NCI-H2196 treated with DMSO at 0.1 percent for 48 hours (cell line): ENCODE measurements at regions not wholly inside any gene's neighbourhood (a gene's known extent, or its start where the extent isn't known, plus 50 kb on each side); places are given as distances from the start of the nearest gene placed in this dataset.

ENCODE experiments used
- DNase-seq: peaks from one replicate; lab custom pipeline; 2025; ENCODE audit not compliant: unreplicated experiment; lab: John Stamatoyannopoulos, UW

DNA sequence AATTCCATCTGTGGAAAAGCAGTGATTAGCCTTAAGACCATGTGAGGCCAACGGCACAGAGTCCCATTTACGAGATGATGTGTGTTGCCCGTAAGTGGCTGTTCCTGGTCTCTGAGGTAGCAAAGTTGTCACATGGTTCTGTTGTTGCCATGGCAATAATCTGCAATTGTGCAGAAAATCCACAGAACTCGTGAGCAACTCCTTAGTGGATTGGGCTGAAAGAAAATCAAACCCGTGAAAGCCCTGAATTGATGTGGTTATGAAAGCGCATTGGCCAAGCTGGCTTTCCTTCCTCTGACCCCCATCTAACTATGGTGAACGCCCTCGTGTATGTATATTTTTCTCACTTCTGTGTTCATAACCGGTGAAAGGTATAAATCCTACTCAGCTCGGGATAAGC is 614.7 kb downstream of the EBF1 start:
- no peak for DNase-seq

DNA sequence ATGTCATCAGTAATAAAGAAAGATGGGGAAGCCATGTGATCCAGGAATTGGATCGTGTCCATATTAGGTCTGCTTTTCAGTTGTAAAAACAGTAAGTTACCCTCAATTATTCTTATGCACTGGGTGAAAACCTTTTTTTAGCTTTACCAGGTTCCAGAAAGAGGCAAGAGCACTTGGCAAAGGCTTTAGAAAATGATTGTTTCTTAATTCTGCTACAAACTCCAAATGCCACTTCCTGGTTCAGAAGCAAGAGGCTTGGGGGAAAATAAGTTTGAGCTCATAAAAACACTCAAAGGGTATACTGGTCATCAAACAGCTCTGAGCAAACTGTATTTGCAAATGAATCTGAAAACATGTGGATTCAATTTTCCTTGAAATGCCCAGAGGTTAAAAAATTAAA is 615.6 kb downstream of the EBF1 start:
- no peak for DNase-seq

DNA sequence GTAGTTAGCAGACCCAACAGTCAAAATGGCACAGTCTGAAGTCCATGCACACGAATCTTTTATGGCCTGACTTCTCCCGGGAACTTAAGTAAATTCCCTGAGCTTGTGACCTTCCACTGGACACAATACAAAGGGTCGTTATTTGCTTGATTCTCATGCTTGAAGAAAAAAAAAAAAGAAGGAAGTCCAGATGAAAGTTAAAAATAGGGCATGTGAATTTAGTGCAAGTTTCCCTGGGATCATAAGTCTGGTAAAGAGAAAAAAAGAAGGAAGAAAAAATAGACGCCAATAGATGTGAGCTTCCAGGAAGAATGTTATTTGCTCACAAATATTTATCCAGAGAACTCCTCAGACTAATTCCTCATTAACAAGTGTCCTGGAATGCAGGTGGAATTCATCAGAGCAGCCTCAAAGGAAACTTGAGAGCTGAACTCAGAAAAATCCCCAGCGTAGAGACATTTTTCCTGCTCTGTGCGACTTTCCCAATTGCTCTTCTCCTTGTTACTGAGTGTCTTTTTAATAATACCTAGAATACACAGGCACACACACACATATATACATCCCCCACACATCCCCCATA is 616.3 kb downstream of the EBF1 start:
- DNase-seq, result no peak

DNA sequence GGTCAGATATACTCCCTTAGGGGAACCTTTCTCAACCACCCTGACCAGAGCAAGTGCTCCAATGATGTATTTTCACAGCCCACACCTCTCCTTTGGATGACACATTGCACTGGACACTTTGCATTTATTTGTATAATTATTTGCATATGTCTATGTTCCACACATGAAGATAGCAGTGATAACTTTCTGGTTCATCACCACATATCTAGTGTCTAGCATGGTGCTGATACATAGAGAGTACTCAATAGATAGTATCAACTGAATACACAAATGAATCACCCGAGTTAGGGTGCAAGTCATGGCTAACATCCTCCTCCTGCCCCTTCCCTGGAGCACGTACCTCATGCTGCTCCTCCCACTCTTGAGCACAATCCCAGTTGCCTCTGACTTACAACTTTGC is 617.6 kb downstream of the EBF1 start:
- DNase-seq, result no peak

DNA sequence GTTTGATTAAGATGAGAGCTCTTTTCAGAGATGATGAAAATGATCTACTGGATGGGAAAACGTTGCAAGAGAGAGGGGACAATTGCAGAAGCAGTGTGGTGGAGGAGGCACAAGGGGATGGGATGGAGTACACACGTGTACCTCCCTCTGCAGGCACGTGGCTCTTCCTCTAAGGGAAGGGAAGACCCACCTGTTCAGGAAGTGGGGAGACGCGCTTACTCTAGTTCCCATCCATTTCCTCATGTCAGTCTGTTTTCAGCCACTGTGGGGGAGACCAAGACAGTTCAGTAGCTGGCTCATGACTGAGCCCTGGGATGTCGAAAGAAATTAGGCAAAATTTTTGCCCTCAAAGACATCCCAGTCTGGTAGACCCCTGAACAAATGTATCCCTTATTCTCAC is 619.2 kb upstream of the CLINT1 start:
- no peak for DNase-seq

DNA sequence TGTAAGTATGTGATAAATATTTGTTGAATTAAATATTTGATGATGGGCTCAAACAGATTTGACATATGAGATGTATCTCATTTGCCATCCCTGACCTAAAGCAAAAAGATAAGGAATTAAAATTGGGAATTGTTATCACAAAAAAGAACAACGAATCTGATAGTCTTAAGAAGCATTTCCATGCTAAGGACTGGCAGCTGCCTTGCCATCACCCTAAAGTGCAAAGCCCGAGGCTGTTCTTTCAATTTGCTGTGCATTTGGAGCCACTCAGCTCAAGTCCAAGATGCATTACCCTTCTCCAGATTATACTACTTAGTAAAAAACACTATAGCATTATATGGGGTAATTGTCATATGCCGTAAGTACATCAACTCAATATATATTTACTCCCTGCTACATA is 618.3 kb upstream of the CLINT1 start:
- no peak for DNase-seq

DNA sequence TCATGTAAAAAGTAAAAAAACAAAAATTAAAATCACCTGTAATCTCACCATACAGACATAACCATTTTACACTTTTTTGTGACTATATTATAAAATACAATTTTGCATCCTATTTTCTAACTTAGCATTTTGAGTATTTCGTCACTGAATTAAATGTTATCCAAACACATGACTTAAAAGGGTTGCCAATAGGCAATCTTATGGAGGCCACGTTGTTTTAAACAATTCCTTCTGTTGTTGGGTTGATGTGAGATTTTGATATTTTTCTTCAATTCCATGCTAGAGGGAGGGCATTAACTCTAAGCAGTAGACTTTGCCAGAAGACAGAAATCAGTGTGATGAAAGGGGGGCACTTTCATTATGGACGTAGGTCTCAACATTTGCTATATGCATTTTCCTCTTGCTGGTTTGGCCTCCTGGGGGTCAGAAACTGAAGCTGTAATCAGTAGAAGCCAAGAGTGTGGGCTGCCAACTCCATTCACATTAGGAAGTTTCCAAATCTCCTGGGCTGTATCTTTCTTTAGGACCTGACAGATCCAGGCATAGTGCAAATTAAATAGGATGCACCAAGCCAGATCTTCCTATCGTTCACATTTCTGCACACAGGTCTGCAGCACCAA is 614.2 kb upstream of the CLINT1 start:
- no peak for DNase-seq

DNA sequence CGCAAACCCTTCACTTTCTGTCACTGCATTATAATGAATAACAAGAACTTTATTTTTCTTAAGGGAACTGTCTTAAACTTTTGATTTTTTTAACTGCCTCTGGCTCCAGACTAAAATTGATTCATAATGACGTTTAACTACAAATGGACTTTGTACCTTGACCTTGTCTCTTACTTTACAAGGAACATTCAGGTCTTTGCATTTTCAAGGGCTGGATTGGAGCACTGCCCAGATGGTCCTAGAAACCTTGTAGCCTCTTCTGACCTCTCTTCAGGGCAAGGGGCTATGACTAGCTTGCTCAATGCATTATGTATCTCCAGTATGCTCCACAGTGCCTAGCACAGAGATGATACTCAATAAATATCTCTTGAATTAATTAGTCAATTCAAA is 612.6 kb upstream of the CLINT1 start:
- DNase-seq, result no peak

DNA sequence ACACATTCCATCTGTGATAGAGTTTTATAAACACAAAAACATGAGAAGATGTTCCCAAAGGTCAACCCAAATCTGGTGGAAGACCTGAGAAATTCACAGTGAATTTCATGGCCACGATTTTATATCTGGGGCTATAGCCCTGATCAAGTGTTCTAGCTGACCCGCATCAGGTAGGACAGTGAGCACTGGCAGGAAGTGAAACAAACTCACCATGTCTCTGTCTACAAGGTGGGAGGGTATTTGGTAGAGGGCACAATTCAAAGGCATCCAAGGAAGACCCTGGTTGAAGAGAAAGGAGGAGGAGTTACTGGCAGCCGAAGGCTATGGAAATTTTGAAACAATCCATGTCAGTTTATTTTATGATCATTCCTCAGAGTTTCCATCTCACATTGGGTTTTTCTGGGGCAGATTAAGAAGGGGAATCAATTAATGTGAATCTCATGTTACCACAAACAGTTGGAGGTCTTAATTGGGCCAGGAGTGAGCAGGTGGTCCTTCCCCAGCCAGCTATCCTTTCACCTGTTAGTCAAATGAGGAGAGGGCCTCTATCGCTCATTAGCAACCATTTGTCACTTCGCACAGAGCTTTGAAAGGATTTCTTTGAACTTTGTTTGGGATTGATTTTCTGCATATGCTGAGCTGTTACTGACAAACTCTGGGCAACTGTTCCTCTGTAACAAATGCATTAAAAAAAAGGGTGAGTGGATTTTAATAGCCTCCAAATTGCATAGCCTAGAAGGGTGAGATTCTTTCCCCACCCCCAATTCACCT is 612.0 kb upstream of the CLINT1 start:
- DNase-seq, result no peak

DNA sequence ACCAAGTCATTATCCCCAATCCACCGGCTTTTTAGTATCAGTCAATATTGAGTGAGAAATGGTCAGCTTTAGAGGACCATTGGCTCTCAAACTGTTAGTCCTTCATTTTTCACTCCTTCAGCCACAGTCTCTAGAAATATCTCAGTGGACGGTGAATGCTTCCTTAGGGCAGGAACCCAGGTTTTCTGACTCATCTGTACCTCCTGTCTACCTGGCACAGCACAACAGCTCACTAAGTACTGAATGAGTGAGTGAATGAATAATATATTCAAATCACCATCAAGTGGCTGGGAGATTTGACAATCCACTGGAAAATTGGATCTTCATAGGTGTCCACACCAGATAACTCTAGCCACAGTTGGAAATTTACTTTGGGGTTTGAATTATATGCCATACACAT is 609.5 kb upstream of the CLINT1 start:
- DNase-seq, result no peak

DNA sequence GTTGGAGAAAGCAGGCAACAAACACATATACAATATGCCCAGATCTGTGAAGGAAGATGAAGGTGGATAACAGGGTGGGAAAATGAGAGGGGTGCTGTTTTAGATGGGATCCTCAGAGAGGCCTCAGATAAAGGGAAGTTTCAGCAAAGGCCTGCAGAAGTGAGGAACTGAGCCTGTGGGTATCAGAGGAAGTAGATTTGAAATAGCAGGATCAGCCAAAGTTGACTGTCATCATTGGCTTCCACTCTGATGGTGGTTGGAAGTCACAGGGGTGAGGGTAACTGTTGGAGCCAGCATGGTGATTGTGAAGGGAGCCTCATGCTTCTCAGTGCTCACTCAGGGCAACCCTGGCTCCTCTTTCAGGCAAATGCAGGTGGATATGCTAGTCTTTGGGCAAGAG is 607.2 kb upstream of the CLINT1 start:
- DNase-seq, result no peak

DNA sequence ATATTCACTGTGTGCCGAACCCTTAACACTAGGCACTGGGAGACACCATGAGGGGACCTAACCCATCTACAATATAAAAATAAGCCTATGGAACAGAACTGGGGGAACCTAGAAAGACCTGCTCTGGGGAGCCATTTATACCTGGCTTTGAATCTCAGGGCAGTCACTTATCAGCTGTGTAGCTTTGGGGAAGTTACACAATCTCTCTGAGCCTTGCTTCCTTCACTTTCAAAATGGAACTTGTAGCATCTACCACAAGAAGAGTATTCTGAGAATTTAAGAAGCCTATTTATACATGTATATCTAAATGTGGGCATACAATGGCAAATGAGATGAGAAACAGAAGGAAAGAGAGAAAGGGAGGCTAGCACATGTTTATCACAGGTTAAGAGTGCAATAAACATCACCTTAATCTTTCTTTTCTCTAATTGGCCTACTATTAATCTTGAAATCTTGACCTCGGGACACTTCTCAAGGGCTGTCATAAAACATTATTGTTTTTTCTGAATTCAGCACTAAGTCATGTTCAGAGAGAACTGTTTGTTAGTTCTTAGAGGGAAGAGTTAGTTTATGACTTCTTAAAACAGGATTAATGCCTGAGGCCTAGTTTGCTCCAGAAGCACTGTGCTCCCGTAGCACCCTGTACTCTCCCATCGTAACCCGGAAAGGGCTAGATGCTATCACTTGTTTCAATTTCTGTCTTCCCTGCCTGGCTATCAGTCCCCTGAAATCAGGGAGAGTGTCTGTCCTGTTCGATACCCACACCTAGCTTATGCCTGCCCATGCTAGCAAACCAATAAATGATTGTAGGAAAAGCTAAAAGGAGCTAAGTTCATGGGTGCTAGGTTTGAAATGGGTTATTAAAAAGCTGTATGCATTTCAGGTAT is 606.4 kb upstream of the CLINT1 start:
- DNase-seq, result no peak

DNA sequence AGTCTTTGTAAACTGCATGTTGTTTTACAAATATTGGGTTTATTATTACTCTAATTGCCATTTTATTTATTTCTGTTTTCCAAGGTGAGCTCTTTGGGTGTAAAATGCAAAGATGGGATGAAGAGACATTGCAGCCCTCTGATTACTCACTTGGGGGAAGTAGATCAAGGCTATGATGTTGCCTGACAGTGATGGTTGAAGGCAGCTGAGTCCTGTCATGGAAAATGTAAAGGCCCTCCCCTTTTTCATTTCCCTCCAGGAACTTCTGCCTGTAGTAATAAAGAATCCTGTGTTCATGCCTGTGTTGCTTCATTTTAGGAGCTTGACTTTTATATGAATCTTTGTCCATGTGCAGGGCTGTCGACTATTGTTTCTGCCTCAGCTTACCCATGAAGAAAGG is 605.4 kb upstream of the CLINT1 start:
- DNase-seq, result no peak

DNA sequence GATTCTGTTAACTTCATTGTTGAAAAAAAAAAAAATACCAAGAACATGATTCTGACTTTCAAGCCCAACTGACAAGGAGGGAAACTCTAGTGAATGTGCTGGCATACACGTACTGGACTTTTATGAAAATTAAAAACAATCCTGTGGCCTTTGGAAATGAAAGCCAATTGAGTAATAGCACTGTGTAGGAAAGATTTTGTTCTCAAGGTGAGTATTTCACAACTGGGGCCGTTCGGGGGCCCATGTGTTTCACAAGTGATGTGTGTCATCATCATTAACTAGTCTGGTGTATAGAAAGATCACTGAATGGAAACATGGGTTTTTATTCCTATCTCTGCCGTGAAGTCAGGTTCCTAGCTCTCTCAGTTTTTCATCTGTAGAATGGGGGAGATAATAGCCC is 605.0 kb upstream of the CLINT1 start:
- DNase-seq, result no peak

DNA sequence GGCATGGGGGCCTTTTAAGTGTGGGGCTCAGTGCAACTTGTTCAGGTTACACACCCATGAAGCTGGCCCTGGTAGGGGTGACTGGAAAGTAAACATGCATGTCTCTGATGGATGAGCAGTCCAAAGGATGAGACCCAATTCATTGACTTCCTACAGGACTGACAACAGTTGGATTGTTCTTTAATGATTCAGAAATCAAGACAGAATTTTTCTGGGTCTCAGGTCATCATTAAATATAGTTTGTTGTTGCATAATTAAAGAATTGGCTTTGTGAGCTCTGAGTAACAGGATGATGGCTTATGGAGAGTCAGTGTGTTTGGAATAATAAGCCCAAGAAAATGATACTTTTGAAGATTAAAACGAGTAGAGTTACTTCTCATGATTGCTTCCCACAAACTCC is 604.2 kb upstream of the CLINT1 start:
- DNase-seq, result no peak

DNA sequence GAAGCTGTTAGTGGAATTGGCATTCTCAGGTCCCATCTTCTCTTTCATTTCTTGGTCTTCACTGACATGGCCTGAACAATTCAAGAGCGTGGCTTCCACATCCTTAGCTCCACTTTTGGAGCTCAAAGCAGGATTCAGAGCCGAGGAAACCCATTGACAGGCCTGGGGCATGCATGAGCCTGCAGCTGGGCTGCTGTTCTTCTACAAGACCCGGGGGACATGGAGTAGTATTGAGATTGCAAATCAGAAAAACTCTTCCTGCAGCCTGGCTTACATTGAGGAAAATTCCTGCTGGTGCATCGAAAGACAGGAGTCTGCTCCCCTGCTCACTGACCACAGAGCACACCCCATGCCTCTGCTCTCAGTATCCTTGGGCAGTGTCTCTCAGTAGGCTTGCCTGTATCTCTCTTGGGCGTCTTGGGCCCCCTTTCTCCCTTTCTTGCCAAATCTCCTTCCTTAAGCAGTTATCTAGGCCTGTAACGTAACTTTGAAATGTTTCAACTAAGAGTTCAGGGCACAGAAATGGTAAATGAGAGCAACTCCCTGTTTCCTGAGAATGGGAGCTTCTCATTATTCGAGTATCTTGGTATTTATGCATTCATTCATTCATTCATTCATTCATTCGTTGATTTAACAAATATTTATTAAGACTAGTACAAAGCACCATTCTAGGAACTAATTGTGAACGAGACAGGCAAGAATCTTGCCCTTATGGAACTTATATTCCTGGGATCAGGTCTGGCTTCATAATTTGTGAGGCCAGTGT is 603.6 kb upstream of the CLINT1 start:
- DNase-seq, result no peak

DNA sequence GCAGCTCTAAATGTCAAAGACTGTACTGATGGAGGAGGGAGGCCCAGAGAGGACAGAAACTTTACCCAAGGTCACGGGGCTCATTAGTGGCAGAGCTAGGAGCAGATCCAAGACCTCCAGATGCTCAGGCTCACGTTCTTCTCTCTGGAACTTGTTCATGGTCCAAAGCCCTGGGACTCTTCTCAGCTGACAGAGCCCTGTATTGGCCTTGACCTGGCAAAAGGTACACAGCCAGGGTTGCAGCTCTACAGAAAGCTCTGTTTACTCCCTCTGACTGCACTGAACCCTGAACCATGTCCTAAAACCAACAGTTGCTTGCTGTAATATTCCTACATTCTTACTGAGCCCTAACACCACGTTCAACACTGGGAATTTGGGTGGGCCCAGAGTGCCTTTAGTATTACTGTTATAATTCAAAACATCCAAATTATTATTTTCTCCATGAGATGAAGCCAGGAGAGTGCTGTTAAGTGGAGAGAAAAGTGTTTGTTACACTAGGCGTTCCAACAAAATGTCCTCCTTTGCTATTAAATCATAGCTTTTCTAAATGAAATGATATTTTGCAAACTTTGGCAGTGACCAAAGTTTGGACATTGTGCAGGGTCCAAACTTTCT is 602.4 kb upstream of the CLINT1 start:
- no peak for DNase-seq

DNA sequence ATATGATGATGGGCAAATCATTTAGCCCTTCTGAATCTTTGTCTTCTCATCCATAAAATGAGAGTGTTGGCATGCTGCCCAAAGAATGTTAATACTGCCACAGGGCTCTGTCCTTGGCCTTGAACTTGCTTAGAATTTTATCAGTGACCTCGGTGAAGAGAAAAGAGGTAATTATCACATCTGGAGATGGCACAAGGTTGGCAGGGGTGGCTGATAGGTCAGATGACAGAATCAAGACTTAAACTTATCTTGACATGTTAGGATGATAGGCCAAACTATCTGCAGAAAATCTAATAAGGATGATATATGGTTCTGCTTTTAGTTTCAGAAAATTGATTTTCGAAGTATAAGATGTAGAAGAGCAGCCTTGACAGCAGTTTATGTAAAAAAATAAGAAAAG is 599.1 kb upstream of the CLINT1 start:
- no peak for DNase-seq

DNA sequence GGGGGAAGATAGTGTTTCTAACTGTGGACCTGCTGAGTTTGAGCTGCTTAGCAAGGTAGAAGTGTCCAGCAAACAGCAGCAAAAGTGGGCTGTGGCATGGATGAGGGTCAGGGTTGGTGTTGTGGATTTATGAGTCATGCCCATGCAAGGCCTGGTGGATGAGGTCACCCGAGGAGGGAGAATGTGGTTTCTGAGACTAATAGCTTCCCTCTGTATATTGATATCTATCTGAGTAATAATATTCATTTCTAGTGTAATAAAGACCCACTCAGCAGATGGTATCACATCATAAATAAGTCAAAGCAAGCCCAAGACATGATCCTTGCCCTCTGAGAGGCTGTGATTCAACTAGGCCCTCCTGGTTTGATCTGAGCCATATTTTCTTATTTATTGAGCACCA is 597.8 kb upstream of the CLINT1 start:
- no peak for DNase-seq

DNA sequence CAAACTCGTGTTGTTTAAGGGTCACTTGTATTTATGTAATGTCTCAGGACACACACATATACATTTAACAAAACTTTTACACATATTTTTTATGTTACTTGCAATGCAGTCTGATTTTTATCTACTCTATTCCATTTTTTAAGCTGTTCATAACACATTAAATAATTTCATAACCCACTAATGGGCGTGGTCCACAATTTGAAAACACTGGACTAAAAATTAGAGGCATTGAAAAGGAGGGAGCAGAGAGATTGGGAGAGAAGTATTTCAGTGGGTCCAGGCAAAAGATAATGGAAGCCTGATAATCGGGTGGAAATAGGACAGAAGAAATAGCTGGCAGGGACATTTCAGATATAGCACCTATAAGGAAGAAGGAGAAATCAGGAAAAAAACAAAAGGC is 597.3 kb upstream of the CLINT1 start:
- no peak for DNase-seq
